Thyroid gland (tissue), 4 donors: ENCODE measurements at regions not wholly inside any gene's neighbourhood (a gene's known extent, or its start where the extent isn't known, plus 50 kb on each side); places are given as distances from the start of the nearest gene placed in this dataset. TPM values are rescaled to one million over a fixed set of nuclear protein-coding genes. Genes with fewer than 3 reads are reported as not detected.
"Not testable (repeated sequence)": the region's sequence is repeated elsewhere in the genome, so short reads cannot be mapped to it uniquely, and the experiment has no call there.

Experiments
- DNase-seq, 2 donors: peaks; one replicate each; pipeline ENCODE4 v3.0.0-alpha.2; 2019
- H3K27ac ChIP-seq, 3 donors: fragments of 200-600 bp; sonication (generic); 1 replicate in 2 of 3; 2 replicates in 1 of 3; pipeline ENCODE4 v1.5.1; 2016 to 2019; ENCODE audit warnings: mild to moderate bottlenecking in 1 of 3, moderate library complexity in 1 of 3
- H3K27me3 ChIP-seq: fragments of 200-600 bp; sonication (generic); one replicate; pipeline ENCODE4 v1.5.1; 2019
- H3K36me3 ChIP-seq, 2 donors: fragments of 200-600 bp; sonication (generic); one replicate each; pipeline ENCODE4 v1.5.1; 2016 to 2019
- H3K4me1 ChIP-seq, 2 donors: fragments of 200-600 bp; sonication (generic); one replicate each; pipeline ENCODE4 v1.5.1; 2017 to 2019
- H3K4me3 ChIP-seq, 3 donors: fragments of 200-600 bp; sonication (generic); replicated peaks in 1 of 3; 1 replicate in 2 of 3; 2 replicates in 1 of 3; pipeline ENCODE4 v1.5.1; 2016; ENCODE audit warnings: mild to moderate bottlenecking in 1 of 3
- H3K9me3 ChIP-seq: fragments of 200-600 bp; sonication (generic); one replicate; pipeline ENCODE4 v1.5.1; 2017
- POLR2A ChIP-seq, 2 donors: fragments of 450-650 bp; IDR thresholded peaks; one replicate each; pipeline ENCODE4 v1.6.1; 2017; ENCODE audit warnings: antibody characterized with exemption in 2 of 2, mild to moderate bottlenecking in 2 of 2, moderate library complexity in 1 of 2
- whole genome bisulfite sequencing, 2 donors: methylation state at CpG; one replicate each; pipeline ENCODE4 v1.1.5; 2017; 5-methylcytosine and 5-hydroxymethylcytosine counted together
- intact Hi-C: fragments of 100-400 bp; cut with DNase I; formaldehyde crosslinking; loops from one replicate; pipeline ENCODE4 v1.15.1; 2023
- small RNA-seq: library from RNA; depleted of rRNA; stranded (forward); fragments of <200 nt; gene quantifications from one replicate; pipeline ENCODE3, GENCODE V24; 2016
- TF ChIP-seq, protein P1 (sequence below), 6 experiments: fragments of 200-600 bp in 3 of 6; fragments of 450-650 bp in 3 of 6; sonication (generic) in 3 of 6; IDR thresholded peaks; one replicate each; pipeline ENCODE4 v1.5.1; 2016 to 2019; ENCODE audit warnings: antibody characterized with exemption in 6 of 6, mild to moderate bottlenecking in 2 of 6, inconsistent platforms in 1 of 6, moderate library complexity in 1 of 6

DNA sequence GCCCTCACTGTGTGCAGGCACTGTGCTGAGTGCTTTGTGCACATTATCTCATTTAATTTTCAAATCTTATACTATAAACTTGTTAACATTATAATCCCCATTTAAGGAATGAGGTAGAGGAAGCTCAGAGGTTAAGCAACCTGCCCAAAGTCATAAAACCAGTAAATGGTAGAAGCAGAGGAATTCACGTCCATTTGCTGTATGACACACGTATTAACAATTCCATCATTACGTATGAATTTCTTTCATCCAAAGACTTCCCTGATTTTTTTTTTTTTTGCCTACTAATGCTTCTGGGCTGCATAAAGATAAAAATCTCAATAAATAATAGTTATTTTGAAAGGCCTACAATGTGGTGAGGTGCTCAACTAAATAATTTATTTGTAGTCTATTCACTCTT, 64.5 kb upstream of the H2AZ1 start:
- Histone ChIP-seq H3K9me3 (no peaks in the 10 kb centered on the region), H3K27me3 (no peaks in the 10 kb centered on the region), H3K4me3 (no peak overlapping the region), H3K27ac (no peak overlapping the region), H3K36me3 (no peaks in the 10 kb centered on the region), H3K4me1 (no peaks in the 10 kb centered on the region)
- 96 to 97% methylated on average over 3 of the region's 3 CpGs for WGBS, 2 donors
- intact Hi-C loops: no loop called here
- TF ChIP-seq, protein P1, sequence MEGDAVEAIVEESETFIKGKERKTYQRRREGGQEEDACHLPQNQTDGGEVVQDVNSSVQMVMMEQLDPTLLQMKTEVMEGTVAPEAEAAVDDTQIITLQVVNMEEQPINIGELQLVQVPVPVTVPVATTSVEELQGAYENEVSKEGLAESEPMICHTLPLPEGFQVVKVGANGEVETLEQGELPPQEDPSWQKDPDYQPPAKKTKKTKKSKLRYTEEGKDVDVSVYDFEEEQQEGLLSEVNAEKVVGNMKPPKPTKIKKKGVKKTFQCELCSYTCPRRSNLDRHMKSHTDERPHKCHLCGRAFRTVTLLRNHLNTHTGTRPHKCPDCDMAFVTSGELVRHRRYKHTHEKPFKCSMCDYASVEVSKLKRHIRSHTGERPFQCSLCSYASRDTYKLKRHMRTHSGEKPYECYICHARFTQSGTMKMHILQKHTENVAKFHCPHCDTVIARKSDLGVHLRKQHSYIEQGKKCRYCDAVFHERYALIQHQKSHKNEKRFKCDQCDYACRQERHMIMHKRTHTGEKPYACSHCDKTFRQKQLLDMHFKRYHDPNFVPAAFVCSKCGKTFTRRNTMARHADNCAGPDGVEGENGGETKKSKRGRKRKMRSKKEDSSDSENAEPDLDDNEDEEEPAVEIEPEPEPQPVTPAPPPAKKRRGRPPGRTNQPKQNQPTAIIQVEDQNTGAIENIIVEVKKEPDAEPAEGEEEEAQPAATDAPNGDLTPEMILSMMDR (IDR thresholded peaks at IDR 0.05): no peak
- no peak for TF ChIP-seq POLR2A (IDR thresholded peaks at IDR 0.05)
- DNase-seq: no peak

DNA sequence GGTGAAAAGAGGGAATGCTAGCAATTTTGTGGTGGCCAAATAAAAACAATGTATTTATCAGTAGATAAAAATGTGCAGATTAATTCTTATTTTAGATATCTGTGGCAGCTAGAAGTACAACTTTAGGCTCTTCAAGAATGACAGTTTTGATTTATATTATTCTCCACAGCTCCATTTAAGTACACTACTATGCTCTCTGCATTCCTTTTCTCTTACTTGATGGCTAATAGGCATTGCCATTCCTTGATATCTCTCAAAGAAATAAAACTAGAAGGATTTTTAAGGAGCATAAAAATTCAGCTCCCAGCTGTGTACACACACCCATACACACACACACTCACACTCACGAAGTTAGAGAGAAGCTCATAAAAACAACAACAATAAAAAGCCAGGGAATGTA, 59.4 kb upstream of the H2AZ1 start:
- no peak for TF ChIP-seq POLR2A (IDR thresholded peaks at IDR 0.05)
- TF ChIP-seq, protein P1 (IDR thresholded peaks at IDR 0.05): no peak
- no peak overlapping the region for H3K27ac ChIP-seq
- no peak overlapping the region for H3K4me3 ChIP-seq
- intact Hi-C loops: no loop called here
- no peaks in the 10 kb centered on the region for H3K4me1 ChIP-seq
- no peaks in the 10 kb centered on the region for H3K9me3 ChIP-seq
- no peaks in the 10 kb centered on the region for H3K27me3 ChIP-seq
- 50 to 59% methylated on average over 1 of the region's 1 CpG for WGBS, 2 donors
- DNase-seq: no peak
- H3K36me3 ChIP-seq: no peaks in the 10 kb centered on the region

DNA sequence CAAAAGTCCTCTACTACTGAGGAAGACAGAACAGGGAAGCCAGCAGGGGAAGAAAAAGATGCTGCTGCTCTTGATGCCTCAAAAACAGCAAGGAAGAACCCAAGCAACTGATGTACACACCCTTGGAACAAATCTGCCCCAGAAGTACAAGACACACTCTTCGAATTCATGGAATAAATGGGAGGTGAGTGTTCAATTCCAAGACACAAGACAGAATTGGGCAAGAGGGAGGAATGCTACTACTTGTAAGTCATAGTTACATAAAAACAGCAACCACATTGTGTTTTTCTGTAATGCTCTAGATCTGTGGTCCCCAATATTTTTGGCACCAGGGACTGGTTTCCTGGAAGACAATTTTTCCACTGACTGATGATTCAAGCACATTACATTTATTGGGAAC, 58.0 kb upstream of the H2AZ1 start:
- Histone ChIP-seq H3K4me1 (no peaks in the 10 kb centered on the region), H3K9me3 (no peaks in the 10 kb centered on the region), H3K27ac (no peak overlapping the region), H3K36me3 (no peaks in the 10 kb centered on the region), H3K4me3 (no peak overlapping the region), H3K27me3 (no peaks in the 10 kb centered on the region)
- intact Hi-C loops: no loop called here
- WGBS, 2 donors: 88 to 91% methylated on average over 1 of the region's 1 CpG
- TF ChIP-seq, protein P1 (IDR thresholded peaks at IDR 0.05): no peak
- no peak for DNase-seq

DNA sequence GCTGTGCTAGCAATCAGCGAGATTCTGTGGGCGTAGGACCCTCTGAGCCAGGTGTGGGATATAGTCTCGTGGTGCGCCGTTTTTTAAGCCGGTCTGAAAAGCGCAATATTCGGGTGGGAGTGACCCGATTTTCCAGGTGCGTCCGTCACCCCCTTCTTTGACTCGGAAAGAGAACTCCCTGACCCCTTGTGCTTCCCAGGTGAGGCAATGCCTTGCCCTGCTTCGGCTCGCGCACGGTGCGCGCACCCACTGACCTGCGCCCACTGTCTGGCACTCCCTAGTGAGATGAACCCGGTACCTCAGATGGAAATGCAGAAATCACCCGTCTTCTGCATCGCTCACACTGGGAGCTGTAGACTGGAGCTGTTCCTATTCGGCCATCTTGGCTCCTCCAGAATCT, 56.1 kb upstream of the H2AZ1 start:
- DNase-seq, H3K9me3 ChIP-seq, intact Hi-C loops, H3K27ac ChIP-seq, H3K4me3 ChIP-seq, H3K4me1 ChIP-seq, H3K36me3 ChIP-seq, H3K27me3 ChIP-seq: not testable (repeated sequence)
- 98% methylated on average over 15 to 17 of the region's 23 CpGs for WGBS, 2 donors

Small RNAs in the stretch of these regions (small RNA-seq; reads per million reads assigned to genes)
- gene DYNLL1P6: not detected
